Mucosa of descending colon (tissue), 3 donors: ENCODE measurements at regions not wholly inside any gene's neighbourhood (a gene's known extent, or its start where the extent isn't known, plus 50 kb on each side); places are given as distances from the start of the nearest gene placed in this dataset.

Source experiments
- ATAC-seq: fragments of 200-7000 bp; cut with Tn5 transposase; one replicate; pipeline ENCODE4 v1.9.1; 2020; ENCODE audit warnings: mild to moderate bottlenecking, moderate library complexity
- DNase-seq, 3 donors: peaks; one replicate each; pipeline ENCODE4 v3.0.0-alpha.2; 2020
- H3K36me3 ChIP-seq: fragments of 200-600 bp; one replicate; pipeline ENCODE4 v1.8.0; 2021; ENCODE audit warnings: low read depth, mild to moderate bottlenecking
- H3K4me1 ChIP-seq: fragments of 200-600 bp; one replicate; pipeline ENCODE4 v1.8.0; 2021; ENCODE audit warnings: low read depth, mild to moderate bottlenecking
- H3K4me3 ChIP-seq: fragments of 200-600 bp; one replicate; pipeline ENCODE4 v1.8.0; 2021; ENCODE audit warnings: mild to moderate bottlenecking
- H3K9me3 ChIP-seq: fragments of 200-600 bp; one replicate; pipeline ENCODE4 v1.8.0; 2021; ENCODE audit warnings: mild to moderate bottlenecking
- CTCF ChIP-seq: fragments of 200-600 bp; IDR thresholded peaks from one replicate; pipeline ENCODE4 v1.8.0; 2022; ENCODE audit warnings: antibody characterized with exemption, mild to moderate bottlenecking
- intact Hi-C, 2 donors: fragments of 100-400 bp; cut with DNase I in 1 of 2; cut with micrococcal nuclease in 1 of 2; formaldehyde crosslinking; loops; one replicate each; pipeline versions ENCODE4 v1.11.0 to v1.11.1; 2022; cut with DNase I, micrococcal nuclease
- donor health status: DM: no; HTN: no; CAD: no; lungs with moderate emphysema.
- donor health status: DM: no; HTN: no; CAD: no.
- donor health status: DM: no; HTN: yes; CAD: no.

GRCh38 chr1:181985936-181986906, 75.3 kb downstream of the ZNF648 start:
- no peaks in the 10 kb centered on the region for H3K4me1 ChIP-seq
- ATAC-seq (no peak), DNase-seq (no peak)
- H3K4me3 ChIP-seq = no peak overlapping the region
- TF ChIP-seq CTCF = no peak
- H3K36me3 ChIP-seq = no peaks in the 10 kb centered on the region
- intact Hi-C loops = no loop called here
- no peaks in the 10 kb centered on the region for H3K9me3 ChIP-seq

- TF ChIP-seq CTCF = no peak
- ATAC-seq = no peak
- no peak overlapping the region for H3K4me3 ChIP-seq
- H3K4me1 ChIP-seq = no peaks in the 10 kb centered on the region
- no peaks in the 10 kb centered on the region for H3K9me3 ChIP-seq
- intact Hi-C loops = no loop called here
- no peaks in the 10 kb centered on the region for H3K36me3 ChIP-seq
- no peak for DNase-seq
These were observed 76.2 kb downstream of the ZNF648 start for GRCh38 chr1:181985281-181985680.

DNA sequence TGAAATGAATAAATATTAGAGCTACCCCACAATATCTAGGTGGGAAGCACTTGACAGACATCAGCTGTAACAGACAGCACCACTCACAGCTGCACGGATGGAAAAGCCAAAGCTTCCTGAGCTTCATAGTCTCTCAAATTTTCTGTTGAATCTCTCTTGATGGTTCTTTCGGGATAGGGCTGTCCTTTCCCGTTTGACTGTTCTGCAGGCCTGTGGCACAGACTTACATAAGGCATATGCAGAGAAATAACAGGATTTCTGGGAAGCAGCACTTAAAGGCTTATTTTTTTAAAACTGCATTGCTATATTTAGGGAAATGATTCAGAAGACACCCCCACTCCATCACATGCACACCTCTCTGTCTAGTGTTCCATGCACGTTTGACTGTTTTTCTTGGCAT, 77.5 kb downstream of the ZNF648 start:
- no peaks in the 10 kb centered on the region for H3K9me3 ChIP-seq
- H3K36me3 ChIP-seq = no peaks in the 10 kb centered on the region
- ATAC-seq (no peak), DNase-seq (no peak)
- TF ChIP-seq CTCF = no peak
- H3K4me1 ChIP-seq = no peaks in the 10 kb centered on the region
- no peak overlapping the region for H3K4me3 ChIP-seq
- intact Hi-C loops = no loop called here

GRCh38 chr1:181981821-181982220, 79.7 kb downstream of the ZNF648 start:
- intact Hi-C loops = no loop called here
- no peaks in the 10 kb centered on the region for H3K4me1 ChIP-seq
- H3K4me3 ChIP-seq = no peak overlapping the region
- DNase-seq (no peak), ATAC-seq (no peak)
- H3K9me3 ChIP-seq = no peaks in the 10 kb centered on the region
- H3K36me3 ChIP-seq = no peaks in the 10 kb centered on the region
- TF ChIP-seq CTCF = no peak

GRCh38 chr1:181972256-181972655, 89.3 kb downstream of the ZNF648 start:
- Histone ChIP-seq H3K9me3 (no peaks in the 10 kb centered on the region), H3K4me3 (no peak overlapping the region), H3K36me3 (no peaks in the 10 kb centered on the region), H3K4me1 (no peaks in the 10 kb centered on the region)
- intact Hi-C loops = no loop called here
- no peak for TF ChIP-seq CTCF
- ATAC-seq = no peak
- no peak for DNase-seq
